GM19372 (cell line): ENCODE measurements at regions not wholly inside any gene's neighbourhood (a gene's known extent, or its start where the extent isn't known, plus 50 kb on each side); places are given as distances from the start of the nearest gene placed in this dataset.
"Not testable (repeated sequence)": the region's sequence is repeated elsewhere in the genome, so short reads cannot be mapped to it uniquely, and the experiment has no call there.

Source experiments
- ATAC-seq: cut with Tn5 transposase; IDR thresholded peaks from one replicate; pipeline ENCODE4 v1.9.1; 2021; ENCODE audit warnings: mild to moderate bottlenecking, low read depth, moderate library complexity; ENCODE audit not compliant: unreplicated experiment

DNA sequence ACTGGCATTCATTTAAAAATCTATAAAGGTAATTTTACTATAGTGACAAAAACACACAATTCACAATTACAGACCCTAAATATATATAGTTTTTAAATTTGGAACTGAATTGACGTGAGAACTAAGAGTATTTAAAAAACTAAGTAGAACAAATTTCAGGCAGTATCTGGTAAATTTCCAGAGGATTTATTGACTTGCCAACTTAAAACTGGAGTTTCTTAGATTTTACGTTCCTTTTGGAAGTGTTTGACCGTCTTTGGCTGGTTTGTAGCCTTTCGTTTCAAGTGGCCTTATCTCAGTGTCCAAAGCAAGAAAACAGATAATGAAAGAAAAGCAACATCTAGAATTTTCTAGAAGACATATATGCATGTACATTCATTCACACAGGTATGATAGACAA, 234.4 kb upstream of the VLDLR start:
- no peak for ATAC-seq

DNA sequence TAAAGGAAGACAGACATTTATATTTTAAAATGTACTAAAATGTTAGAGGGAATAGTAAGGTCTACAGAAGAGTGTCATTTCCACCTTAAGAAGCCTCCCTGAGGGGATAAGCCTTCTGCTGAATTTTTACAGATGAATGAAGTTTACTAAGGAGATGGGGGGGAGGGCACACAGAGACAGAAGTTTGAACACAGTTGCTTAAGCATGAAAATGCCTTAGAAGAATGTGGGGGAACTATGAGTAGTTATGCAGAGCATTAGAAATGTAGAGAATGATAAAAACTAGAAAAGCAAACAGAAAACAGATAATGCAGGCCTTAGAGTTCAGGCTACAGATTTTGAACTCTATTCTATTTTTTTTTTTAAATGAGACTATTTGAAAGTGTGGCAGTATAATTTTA, 232.2 kb upstream of the VLDLR start:
- ATAC-seq: no peak

DNA sequence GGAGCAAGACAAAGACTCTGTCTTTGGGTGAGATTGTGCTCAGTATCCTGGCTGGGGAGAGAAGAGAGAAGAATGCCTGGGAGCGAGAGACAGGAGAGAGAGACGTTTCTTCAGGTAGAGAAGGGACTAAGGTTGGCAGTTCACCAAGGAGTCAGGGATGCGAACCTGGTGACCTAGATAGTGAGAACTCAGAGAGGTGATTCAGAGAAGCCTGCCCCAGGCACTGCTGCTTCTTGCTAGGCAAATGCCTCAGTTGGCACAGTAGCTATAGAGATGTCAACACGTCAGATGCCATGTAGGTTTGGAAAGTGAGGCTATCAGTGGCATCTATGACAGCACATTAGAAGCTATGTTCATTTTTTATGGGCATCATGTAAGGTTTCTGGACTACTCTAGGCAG, 231.6 kb upstream of the VLDLR start:
- ATAC-seq: no peak

DNA sequence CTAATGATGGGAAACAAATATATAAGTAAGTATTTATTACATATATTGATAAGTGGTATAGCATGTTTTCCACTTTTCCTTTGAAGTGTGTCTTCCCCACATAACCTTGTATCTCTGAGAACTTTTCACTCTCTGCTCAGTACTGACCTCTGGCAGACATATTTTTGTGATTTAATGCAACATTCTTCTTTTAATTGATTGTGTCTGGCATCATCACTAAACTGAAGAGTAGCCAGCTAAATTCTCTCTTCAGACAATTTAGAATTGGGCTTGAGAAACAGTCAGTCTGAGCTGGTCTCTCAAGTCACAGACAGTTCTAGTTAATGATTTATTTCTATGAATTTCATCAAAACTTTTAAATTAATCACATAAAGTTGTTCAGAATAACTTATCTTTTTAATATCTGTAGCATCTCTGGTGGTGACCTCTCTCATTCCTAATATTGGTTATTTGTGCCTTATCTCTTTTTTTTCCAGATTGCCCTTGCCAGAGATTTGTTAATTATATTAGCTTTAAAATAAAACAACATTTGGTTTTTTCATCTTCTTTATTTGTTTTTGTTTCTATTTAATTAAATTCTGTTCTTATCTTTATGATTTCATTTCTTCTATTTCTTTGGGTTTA, 230.0 kb upstream of the VLDLR start:
- not testable (repeated sequence) for ATAC-seq

DNA sequence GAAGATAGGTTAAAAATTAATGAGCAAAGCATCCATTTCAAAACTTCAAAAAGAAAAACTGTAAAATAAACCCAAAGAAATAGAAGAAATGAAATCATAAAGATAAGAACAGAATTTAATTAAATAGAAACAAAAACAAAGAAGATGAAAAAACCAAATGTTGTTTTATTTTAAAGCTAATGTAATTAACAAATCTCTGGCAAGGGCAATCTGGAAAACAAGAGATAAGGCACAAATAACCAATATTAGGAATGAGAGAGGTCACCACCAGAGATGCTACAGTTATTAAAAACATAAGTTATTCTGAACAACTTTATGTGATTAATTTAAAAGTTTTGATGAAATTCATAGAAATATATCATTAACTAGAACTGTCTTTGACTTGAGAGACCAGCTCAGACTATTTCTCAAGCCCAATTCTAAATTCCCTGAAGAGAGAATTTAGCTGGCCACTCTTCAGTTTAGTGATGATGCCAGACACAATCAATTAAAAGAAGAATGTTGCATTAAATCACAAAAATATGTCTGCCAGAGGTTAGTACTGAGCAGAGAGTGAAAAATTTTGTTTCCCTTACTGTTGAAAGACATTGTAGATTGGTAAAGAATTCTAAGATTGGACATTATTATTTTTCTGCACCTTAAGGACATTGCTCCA, 227.4 kb upstream of the VLDLR start:
- not testable (repeated sequence) for ATAC-seq

DNA sequence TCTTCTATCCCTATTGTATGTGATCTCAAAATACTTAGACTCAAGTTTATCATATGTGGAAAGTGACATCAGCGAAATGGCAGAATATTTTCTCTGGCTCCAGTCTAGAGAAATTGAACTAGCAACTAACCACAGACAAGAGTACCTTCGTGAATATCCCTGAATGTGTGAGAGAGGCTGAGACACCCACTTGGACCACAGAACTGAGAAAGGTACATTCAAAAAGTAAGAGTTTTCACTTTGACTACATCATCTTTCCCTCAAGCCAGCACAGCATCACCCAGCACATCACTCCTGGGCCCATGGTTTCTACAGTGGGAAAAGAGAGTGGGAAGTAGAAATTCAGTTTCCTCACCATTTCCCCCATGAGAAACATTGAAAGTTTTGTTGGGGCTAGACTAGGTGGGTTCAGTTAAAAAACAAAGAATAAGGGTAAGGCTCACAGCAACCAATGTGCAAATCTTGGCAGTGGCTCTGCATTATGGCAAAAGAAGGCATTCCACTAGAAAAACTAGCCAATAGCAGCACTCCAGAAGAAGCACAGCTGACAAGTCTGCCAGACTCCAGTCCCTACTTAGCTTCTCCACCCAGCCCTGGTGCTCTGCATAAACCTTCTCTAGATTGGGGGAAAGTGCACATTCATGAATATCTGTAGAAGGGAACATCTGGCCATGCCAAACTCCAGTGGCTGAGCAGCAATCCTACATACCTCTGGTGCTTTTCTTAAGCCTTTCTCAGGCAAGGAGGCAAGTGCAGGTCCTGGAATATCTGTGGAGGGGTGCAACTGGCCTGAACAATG, 225.6 kb upstream of the VLDLR start:
- ATAC-seq: no peak

DNA sequence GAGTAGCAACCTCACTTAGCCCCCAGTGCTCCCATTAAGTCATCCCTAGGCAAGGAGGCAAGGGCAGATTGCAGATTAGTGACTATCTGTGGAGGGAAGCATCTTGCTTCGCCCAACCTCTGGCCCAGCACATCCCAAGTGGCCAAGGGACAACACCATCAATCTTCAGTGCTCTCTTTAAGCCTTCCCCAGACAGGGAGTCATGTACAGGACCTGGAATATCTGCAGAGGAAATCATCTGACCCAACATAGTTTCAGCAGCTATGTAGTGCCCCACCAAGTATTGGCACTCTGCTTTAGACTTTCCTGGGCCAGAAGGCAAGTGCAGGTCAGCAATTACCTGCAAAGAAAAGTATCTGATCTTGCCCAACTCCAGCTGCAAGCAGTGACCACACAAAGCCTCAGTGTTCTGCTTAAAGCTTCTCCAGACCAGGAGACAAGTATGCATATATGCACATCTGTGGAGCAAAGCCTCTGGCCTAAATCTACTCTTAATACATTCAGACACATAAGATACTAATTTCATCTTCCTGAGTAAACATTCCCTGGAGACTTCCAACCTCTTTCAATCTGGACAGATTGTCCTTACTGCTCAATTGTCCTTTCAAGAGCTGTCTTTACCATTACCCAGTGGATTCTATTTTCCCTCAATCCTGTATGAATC, 224.8 kb upstream of the VLDLR start:
- no peak for ATAC-seq

DNA sequence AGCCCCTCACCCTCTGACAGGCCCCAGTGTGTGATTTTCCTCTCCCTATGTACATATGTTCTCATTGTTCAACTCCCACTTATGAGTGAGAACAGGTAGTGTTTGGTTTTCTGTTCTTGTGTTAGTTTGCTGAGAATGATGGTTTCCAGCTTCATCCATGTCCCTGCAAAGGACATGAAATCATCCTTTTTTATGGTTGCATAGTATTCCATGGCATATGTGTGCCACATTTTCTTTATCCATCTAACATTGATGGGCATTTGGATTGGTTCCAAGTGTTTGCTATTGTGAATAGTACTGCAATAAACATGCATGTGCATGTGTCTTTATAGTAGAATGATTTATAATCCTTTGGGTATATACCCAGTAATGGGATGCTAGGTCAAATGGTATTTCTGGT, 223.7 kb upstream of the VLDLR start:
- ATAC-seq: not testable (repeated sequence)

DNA sequence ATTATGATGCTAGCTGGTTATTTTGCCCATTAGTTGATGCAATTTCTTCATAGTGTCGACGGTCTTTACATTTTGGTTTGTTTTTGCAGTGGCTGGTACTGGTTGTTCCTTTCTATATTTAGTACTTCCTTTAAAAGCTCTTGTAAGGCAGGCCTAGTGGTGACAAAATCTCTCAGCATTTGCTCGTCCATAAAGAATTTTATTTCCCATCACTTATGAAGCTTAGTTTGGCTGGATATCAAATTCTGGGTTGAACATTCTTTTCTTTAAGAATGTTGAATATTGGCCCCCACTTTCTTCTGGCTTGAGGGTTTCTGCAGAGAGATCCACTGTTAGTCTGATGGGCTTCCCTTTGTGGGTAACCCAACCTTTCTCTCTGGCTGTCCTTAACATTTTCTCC, 219.8 kb upstream of the VLDLR start:
- not testable (repeated sequence) for ATAC-seq

DNA sequence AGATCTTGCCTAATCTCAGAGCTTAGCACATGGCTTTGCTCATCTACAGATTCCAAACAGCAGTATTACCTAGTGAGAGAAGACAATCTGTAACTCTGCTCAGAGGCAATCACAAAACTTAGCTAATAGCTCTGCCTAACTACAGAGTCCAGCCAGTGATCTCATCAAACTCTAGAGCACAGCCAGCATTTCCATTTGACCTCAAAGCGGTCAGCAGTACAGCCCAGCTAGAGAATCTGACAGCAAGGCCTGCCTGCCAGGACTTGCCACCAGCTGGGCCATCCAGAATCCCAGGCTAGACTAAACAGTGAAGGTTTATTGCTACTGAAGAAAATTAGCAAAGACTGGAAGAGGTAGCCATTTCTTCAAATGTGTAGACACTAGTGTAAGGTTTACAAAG, 217.9 kb upstream of the VLDLR start:
- no peak for ATAC-seq

DNA sequence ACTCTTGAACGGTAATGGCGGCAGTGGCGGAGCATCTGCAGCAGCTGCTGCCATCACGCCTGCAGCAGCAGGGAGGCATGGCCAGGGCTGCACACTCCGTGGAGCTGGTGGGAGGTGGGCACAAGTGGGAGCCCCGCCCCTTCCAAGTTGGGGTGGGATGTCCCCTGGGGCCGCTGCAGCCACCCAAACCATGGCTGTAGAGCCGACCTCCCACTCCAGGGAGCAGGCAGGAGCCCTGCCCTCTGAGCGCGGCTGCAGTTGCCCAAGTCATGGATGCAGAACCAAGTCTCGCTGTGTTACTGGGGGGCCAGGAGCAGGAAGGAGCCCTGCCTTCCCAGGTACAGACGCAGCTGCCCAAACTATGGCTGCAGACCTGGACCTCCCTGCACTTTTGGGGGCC, 215.3 kb upstream of the VLDLR start:
- no peak for ATAC-seq

DNA sequence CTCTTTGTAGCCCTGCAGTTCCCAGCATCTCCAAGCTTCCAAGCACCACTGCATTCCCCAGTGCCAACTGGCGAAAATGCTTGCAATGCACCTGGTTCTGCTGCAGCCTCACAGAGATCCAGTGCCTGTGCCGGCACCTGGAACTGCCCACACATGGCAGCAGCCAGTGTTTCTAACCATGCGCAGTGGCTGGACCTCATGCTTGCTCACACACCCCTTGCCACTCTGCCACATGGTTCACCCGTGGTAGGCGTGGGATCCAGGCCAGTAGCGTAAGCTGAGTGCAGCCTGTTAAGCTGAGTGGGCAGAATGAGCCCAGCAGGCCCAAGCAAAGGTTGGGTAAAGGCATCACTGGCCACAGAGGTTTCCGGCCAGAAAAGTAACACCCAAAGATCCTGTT, 214.1 kb upstream of the VLDLR start:
- no peak for ATAC-seq

DNA sequence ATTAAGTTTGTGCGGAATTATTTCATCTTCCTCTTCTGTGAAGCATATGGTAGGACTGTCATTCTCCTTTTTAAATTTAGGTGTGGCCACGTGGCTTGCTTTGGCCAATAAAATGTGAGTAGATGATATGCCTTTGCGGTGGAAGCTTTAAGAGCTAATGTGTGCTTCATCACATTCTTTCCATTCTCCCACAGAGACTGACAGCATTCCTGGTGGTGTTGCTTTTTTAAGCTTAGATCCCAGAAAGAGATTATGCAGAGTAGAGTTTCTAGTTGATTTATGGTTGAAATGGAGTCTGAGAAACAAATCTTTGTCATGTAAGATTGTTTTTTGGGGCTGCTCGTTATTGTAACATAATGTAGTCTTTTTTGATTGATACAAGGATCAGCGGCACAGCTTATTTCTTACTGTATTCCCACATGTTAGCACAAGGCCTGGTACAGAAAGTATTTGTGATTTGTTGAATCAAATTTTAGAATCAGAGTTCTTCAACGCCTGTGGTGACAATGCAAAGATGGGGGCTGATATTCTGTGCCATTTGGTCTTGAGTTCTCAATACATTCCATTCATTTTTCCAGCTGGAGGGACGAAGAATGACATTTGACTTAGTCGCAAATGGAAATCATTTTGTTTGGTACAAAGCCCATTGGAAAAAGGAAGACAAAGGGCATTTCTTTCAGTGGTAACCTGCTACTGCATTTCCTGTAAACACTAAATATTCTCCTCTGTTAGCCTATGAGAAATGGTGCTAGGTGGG, 209.9 kb upstream of the VLDLR start:
- no peak for ATAC-seq

DNA sequence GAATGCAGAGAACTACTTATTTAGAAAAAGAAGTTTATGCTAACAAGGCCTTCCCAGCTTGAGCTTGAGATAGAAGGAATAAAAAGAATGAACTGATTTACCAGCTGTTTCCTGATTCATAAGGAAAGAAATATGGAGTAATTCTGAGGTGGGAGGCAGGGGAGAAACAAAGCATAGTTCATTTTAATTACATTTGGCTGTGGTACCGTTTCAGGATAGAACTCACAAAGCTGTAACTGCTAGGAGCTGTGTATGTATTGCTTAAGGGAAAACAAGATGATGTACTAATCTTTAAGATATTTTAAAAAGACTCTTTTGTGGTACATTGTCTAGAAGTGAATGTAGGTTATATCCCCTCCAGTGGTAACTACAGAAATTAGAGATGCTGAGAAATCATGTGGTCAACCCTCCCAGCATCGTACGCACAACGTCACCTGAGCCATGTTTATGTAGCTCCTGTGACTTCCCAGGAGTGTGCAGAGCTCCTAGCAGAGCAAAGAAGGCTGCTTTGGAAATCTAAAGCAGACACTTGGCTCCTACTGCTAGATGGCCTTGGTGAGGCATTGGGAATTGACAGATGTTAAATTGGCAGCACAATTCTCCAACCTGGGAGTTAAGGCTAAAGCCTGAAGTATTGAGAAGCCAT, 208.3 kb upstream of the VLDLR start:
- no peak for ATAC-seq

DNA sequence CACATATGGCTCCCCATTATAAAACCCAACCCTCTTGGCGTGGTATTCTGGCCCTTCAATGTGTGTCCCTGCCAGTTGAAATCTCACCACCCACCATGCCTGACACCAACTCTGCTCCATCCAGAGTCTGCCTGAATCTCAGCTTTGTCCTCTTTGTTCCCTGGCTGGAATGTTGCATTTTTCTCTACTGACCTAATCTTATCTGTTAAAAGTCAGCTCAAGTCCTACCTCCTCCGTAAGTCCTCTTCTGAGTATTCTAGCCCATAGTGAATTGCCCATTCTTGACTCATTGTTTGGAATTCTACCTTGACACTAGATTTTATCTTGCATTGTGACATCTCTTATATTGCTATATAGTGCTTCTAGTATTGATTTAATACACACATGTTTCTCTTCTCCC, 207.1 kb upstream of the VLDLR start:
- ATAC-seq: no peak

DNA sequence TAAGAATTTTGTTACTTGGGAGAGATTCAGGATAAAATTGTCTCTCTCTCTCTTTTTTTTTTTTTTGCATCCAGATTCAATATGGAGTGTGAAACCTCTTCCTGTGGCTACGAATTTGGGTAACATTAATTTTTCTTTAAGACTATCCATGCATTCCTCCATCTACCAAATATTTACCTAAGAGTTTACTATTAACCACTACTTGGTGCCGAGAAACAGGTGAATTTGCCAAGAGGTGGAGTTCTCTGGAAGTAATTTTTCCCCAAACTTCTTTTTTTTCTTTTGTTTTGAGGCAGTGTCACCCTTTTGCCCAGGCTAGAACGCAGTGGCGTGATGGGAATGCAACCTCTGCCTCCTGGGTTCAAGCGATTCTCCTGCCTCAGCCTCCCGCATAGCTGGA, 206.3 kb upstream of the VLDLR start:
- no peak for ATAC-seq

DNA sequence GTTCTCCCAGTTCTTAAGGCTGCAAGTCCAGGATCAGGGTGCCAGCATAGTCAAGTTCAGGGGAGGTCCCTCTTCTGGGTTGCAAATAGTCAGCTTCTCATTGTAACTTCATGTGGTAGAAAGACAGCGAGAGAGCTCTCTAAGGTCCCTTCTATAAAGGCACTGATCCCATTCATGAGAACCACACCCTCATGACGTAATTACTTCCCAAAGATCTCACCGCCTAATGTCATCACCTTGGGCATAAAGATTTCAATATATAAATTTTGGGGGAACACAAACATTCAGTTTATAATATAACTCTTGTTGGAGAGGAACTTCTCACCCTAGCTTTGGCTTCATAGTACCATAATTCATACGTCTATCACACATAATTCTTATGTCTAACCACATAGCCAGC, 203.9 kb upstream of the VLDLR start:
- ATAC-seq: no peak

DNA sequence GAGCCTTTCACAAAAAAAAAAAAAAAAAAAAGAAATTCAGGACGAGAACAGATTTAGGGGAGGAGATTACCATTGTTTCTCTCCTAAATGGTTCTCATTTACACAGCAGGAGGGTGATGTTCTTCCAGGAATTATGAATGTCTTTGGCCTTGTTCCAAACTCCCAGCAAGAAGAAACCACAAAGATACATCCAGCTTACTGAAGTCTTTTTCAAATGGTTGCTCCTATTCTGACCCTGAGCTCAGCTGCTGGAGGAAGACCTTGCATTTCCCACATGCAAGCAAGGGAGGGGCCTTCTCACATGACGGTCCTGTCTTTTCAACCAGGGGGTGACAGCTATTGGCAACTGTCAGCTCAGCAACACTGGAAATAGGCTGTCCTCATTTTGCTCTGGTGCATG, 203.0 kb upstream of the VLDLR start:
- ATAC-seq: no peak

DNA sequence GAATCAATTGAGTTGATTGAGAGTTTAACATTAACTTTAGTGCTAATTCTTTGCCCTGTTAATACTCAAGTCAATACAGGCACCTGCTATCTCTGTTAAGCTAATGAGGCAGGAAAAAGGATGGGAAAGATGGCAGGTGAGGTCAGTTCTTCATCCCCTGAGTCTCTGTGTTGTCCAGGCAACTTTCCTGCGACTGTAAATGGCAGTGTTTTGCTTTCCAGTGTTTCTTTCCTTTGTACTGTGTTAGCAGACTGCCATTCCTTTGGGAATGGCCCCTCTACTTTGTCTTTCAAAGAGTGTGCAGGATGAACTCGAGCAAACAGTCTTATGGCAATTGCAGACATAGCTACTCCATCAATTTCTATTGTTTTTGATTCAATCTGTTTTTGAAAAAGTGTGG, 202.2 kb upstream of the VLDLR start:
- ATAC-seq: no peak

DNA sequence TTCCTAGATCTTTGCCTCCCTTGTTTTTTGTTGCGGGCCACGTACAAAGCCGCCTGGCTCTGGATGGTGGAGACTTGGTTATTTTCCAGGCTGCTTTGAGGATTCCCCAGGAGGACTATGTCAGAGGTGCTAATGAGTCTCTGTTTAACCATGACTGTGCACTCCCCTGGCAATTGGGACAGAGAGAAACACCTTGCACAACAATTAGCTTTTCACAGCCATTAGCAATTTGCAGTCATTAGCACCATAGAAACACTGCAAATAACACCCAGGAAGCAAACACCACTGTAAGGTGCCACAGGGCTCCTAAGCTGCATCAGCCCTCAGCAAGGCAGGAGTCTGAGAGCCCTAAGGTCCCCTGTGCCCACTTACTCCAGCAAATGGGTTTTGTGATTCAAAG, 201.0 kb upstream of the VLDLR start:
- no peak for ATAC-seq
